HCT116 (cell line): ENCODE measurements at regions not wholly inside any gene's neighbourhood (a gene's known extent, or its start where the extent isn't known, plus 50 kb on each side); places are given as distances from the start of the nearest gene placed in this dataset.
A peak's percentile ranks its signal among the peaks of the same experiment; 100 is the strongest.
"Not testable (repeated sequence)": the region's sequence is repeated elsewhere in the genome, so short reads cannot be mapped to it uniquely, and the experiment has no call there.

Experiments
- ATAC-seq: fragments of 200-7000 bp; cut with Tn5 transposase; 2 replicates; pipeline ENCODE4 v1.9.1; 2020; ENCODE audit warnings: mild to moderate bottlenecking, moderate library complexity
- BruUV-seq: library from RNA; stranded (reverse); fragments of 400-500 nt; replicated peaks from 2 replicates; lab custom pipeline; 2021; lab: Mats Ljungman, UMichigan
- CTCF ChIA-PET: fragments of 300-600 bp; sonication (Branson Sonifier 250); formaldehyde crosslinking; loops from one replicate; lab custom pipeline; 2021; ENCODE audit warnings: antibody characterized with exemption; lab: Charles Lee
- POLR2A ChIA-PET: fragments of 300-600, 350-600 bp; sonication (Branson Sonifier 250); formaldehyde crosslinking; loops from one replicate; lab custom pipeline; 2021; ENCODE audit warnings: antibody characterized with exemption; lab: Charles Lee
- RAD21 ChIA-PET, 2 experiments: fragments of 300-600 bp; sonication (Branson Sonifier 250); formaldehyde crosslinking; loops; one replicate each; lab custom pipeline; 2023; ENCODE audit warnings: low total read pairs in 2 of 2; ENCODE audit not compliant: uncharacterized antibody in 2 of 2, unreplicated experiment in 2 of 2, low non-redundant PET in 1 of 2; lab: Charles Lee
- DNase-seq: peaks from one replicate; pipeline ENCODE4 v3.0.0-alpha.2; 2010; ENCODE audit warnings: low read depth, low spot score
- H2AFZ ChIP-seq: fragments of 200-600 bp; shearing (Covaris generic), sonication (generic); 2 replicates; pipeline ENCODE4 v1.6.1; 2017; ENCODE audit warnings: low read depth, mixed run types, mixed read lengths, antibody characterized with exemption, low read length; ENCODE audit not compliant: poor library complexity, severe bottlenecking
- H3K27ac ChIP-seq: 2 replicates; pipeline ENCODE4 v1.5.1; 2012; ENCODE audit warnings: low read depth, low read length
- H3K27me3 ChIP-seq: fragments of 200-600 bp; sonication (generic); 2 replicates; pipeline ENCODE4 v1.6.1; 2016; ENCODE audit warnings: mixed run types, low read length, mixed read lengths; ENCODE audit not compliant: insufficient read depth
- H3K36me3 ChIP-seq, 2 experiments: fragments of 200-500 bp in 1 of 2; fragments of 200-600 bp in 1 of 2; sonication (Bioruptor generic) in 1 of 2; sonication (generic) in 1 of 2; 2 replicates each; pipeline versions ENCODE4 v1.5.1 to v1.6.1; 2014 to 2016; ENCODE audit warnings: low read length in 2 of 2, inconsistent platforms in 1 of 2, mixed read lengths in 1 of 2, mixed run types in 1 of 2; ENCODE audit not compliant: insufficient read depth in 2 of 2, control insufficient read depth in 1 of 2
- H3K4me1 ChIP-seq, 2 experiments: fragments of 200-600 bp in 1 of 2; sonication (generic) in 1 of 2; 2 replicates each; pipeline versions ENCODE4 v1.5.1 to v1.6.1; 2012 to 2017; ENCODE audit warnings: low read length in 2 of 2, inconsistent platforms in 1 of 2, mild to moderate bottlenecking in 1 of 2, mixed read lengths in 1 of 2, mixed run types in 1 of 2, moderate library complexity in 1 of 2; ENCODE audit not compliant: insufficient read depth in 2 of 2, control insufficient read depth in 1 of 2
- H3K4me2 ChIP-seq: fragments of 200-600 bp; sonication (generic); 2 replicates; pipeline ENCODE4 v1.6.1; 2017; ENCODE audit warnings: mixed run types, low read length, mixed read lengths
- H3K4me3 ChIP-seq, 2 experiments: fragments of 200-600 bp in 1 of 2; sonication (generic) in 1 of 2; replicated peaks in 1 of 2; 2 replicates each; pipeline ENCODE4 v1.5.1; 2011 to 2016; ENCODE audit warnings: low read length in 2 of 2, control low read depth in 1 of 2, low read depth in 1 of 2, mild to moderate bottlenecking in 1 of 2, mixed read lengths in 1 of 2, mixed run types in 1 of 2
- H3K79me2 ChIP-seq: fragments of 200-600 bp; sonication (generic); 2 replicates; pipeline ENCODE4 v1.6.1; 2017; ENCODE audit warnings: mild to moderate bottlenecking, mixed run types, low read length, moderate library complexity, mixed read lengths; ENCODE audit not compliant: insufficient read depth
- H3K9ac ChIP-seq: fragments of 200-600 bp; sonication (generic); 2 replicates; pipeline ENCODE4 v1.6.1; 2016; ENCODE audit warnings: low read length, mixed read lengths
- H3K9me2 ChIP-seq: fragments of 200-600 bp; sonication (generic), shearing (Covaris generic); 2 replicates; pipeline ENCODE4 v1.6.1; 2017; ENCODE audit warnings: mixed run types, mild to moderate bottlenecking, moderate library complexity; ENCODE audit not compliant: insufficient read depth
- H3K9me3 ChIP-seq, 2 experiments: fragments of 200-500 bp in 1 of 2; fragments of 200-600 bp in 1 of 2; sonication (Bioruptor generic) in 1 of 2; sonication (generic) in 1 of 2; 2 replicates each; pipeline ENCODE4 v1.6.1; 2014 to 2017; ENCODE audit warnings: low read length in 2 of 2, mixed read lengths in 2 of 2, inconsistent platforms in 1 of 2, low read depth in 1 of 2, mild to moderate bottlenecking in 1 of 2, mixed run types in 1 of 2, moderate library complexity in 1 of 2; ENCODE audit not compliant: control insufficient read depth in 1 of 2, insufficient read depth in 1 of 2
- H4K20me1 ChIP-seq: fragments of 200-600 bp; sonication (generic), shearing (Covaris generic); 2 replicates; pipeline ENCODE4 v1.6.1; 2017; ENCODE audit warnings: mixed run types, mild to moderate bottlenecking, moderate library complexity; ENCODE audit not compliant: insufficient read depth
- ATF3 ChIP-seq: IDR thresholded peaks from 2 replicates; pipeline ENCODE4 v1.6.1; 2012
- CBX3 ChIP-seq: IDR thresholded peaks from 2 replicates; pipeline ENCODE4 v1.6.1; 2012; ENCODE audit warnings: low read depth
- EGR1 ChIP-seq: IDR thresholded peaks from 2 replicates; pipeline ENCODE4 v1.6.1; 2012; ENCODE audit warnings: low read depth
- ELF1 ChIP-seq: IDR thresholded peaks from 2 replicates; pipeline ENCODE4 v1.6.1; 2012; ENCODE audit warnings: low read depth, borderline replicate concordance
- EZH2 ChIP-seq: fragments of 200-600 bp; sonication (generic); IDR thresholded peaks from 2 replicates; pipeline ENCODE4 v1.6.1; 2017; ENCODE audit warnings: antibody characterized with exemption, mixed run types
- EZH2phosphoT487 ChIP-seq: fragments of 200-600 bp; IDR thresholded peaks from 2 replicates; pipeline ENCODE4 v1.6.1; 2018; ENCODE audit warnings: antibody characterized with exemption, borderline replicate concordance
- JUND ChIP-seq: IDR thresholded peaks from 2 replicates; pipeline ENCODE4 v1.6.1; 2012
- POLR2A ChIP-seq: IDR thresholded peaks from 2 replicates; pipeline ENCODE4 v1.7.0; 2011; ENCODE audit warnings: borderline replicate concordance; ENCODE audit not compliant: insufficient read depth, insufficient read length; ENCODE audit errors: extremely low read depth
- RAD21 ChIP-seq: IDR thresholded peaks from 2 replicates; pipeline ENCODE4 v1.6.1; 2012; ENCODE audit warnings: low read depth, mild to moderate bottlenecking
- SIN3A ChIP-seq: IDR thresholded peaks from 2 replicates; pipeline ENCODE4 v1.6.1; 2012; ENCODE audit warnings: low read depth
- SRF ChIP-seq: IDR thresholded peaks from 2 replicates; pipeline ENCODE4 v1.6.1; 2012; ENCODE audit warnings: low read depth
- YY1 ChIP-seq: IDR thresholded peaks from 2 replicates; pipeline ENCODE4 v1.6.1; 2011; ENCODE audit warnings: low read length, low read depth, moderate library complexity, mild to moderate bottlenecking; ENCODE audit not compliant: insufficient replicate concordance; ENCODE audit errors: extremely low read depth
- ZNF274 ChIP-seq: fragments of 200-500 bp; sonication (Bioruptor generic); IDR thresholded peaks from 2 replicates; pipeline ENCODE4 v1.6.1; 2014; ENCODE audit warnings: mild to moderate bottlenecking, low read depth, low read length, inconsistent platforms
- intact Hi-C: fragments of 100-400 bp; cut with micrococcal nuclease; formaldehyde crosslinking; loops from 2 replicates; pipeline ENCODE4 v1.10.0; 2022
- TF ChIP-seq, protein P1 (sequence below), 3 experiments: fragments of 200-600 bp in 1 of 3; sonication (generic) in 1 of 3; IDR thresholded peaks in 2 of 3; conservative IDR thresholded peaks in 1 of 3; 2 replicates each; pipeline ENCODE4 v1.5.1; 2012 to 2017; ENCODE audit warnings: low read depth in 2 of 3, low read length in 2 of 3, antibody characterized with exemption in 1 of 3, borderline replicate concordance in 1 of 3, control low read depth in 1 of 3, mild to moderate bottlenecking in 1 of 3, mixed read lengths in 1 of 3, mixed run types in 1 of 3, moderate library complexity in 1 of 3; ENCODE audit not compliant: insufficient read depth in 1 of 3

DNA sequence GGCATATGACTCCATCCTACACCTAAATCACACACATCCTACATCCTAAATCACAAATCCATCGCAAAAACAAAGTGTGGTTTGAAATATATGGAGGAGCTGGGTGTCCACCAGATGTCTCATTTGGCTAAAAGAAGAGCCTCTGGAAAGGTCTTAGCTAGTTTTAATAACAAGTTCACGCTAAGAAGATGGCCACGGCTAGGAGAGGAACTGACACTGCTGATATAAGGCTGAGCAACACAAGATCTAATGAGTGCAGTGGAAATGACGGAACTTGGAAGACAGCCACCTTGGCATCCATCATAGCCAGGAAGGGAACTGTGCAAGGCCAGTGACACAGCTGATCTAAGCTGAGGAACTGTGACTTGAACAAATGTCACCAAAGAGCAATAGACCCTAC, 60.0 kb upstream of the AGAP1 start:
- ChIA-PET RAD21 (no interaction called here), CTCF (interaction anchor here (0.8 to 1.3 kb wide), 3 partner anchors 118 to 161 kb away, joined by 3 to 6 read pairs (median 3); no protein-coding TSS in a partner anchor), POLR2A (no interaction called here)
- Histone ChIP-seq H3K4me3 (no peak overlapping the region), H3K9ac (no peak overlapping the region), H3K27ac (no peak overlapping the region), H3K36me3 (no peaks in the 10 kb centered on the region), H3K9me2 (no peaks in the 10 kb centered on the region), H3K9me3 (no peaks in the 10 kb centered on the region), H4K20me1 (no peaks in the 10 kb centered on the region), H3K27me3 (no peaks in the 10 kb centered on the region), H3K4me1 (no peaks in the 10 kb centered on the region), H3K79me2 (no peaks in the 10 kb centered on the region), H3K4me2 (no peak overlapping the region), H2AFZ (no peak overlapping the region)
- DNase-seq = no peak
- peak; percentile 35 for TF ChIP-seq RAD21
- TF ChIP-seq, protein P1, sequence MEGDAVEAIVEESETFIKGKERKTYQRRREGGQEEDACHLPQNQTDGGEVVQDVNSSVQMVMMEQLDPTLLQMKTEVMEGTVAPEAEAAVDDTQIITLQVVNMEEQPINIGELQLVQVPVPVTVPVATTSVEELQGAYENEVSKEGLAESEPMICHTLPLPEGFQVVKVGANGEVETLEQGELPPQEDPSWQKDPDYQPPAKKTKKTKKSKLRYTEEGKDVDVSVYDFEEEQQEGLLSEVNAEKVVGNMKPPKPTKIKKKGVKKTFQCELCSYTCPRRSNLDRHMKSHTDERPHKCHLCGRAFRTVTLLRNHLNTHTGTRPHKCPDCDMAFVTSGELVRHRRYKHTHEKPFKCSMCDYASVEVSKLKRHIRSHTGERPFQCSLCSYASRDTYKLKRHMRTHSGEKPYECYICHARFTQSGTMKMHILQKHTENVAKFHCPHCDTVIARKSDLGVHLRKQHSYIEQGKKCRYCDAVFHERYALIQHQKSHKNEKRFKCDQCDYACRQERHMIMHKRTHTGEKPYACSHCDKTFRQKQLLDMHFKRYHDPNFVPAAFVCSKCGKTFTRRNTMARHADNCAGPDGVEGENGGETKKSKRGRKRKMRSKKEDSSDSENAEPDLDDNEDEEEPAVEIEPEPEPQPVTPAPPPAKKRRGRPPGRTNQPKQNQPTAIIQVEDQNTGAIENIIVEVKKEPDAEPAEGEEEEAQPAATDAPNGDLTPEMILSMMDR (IDR thresholded peaks at IDR 0.05 in 2 of 3, conservative IDR thresholded peaks at IDR 0.05 in 1 of 3; ENCODE audit: borderline replicate concordance in 1 of 3, insufficient read depth in 1 of 3, low read depth in 2 of 3, low read length in 2 of 3) = peak in 1 of 3 experiments; percentile 21; a peak in 1 of 6 replicates
- TF ChIP-seq ELF1 = no peak
- no TSS peak for BruUV-seq
- ATAC-seq = no peak
- intact Hi-C loops = no loop called here

- Histone ChIP-seq H3K9me3 (peaks cover 0 to 6% of the 10 kb centered on the region in 2 experiments; a peak in 1 of 4 replicates), H3K36me3 (no peaks in the 10 kb centered on the region), H3K79me2 (no peaks in the 10 kb centered on the region), H3K4me3 (no peak overlapping the region), H3K4me1 (peaks cover 0 to 13% of the 10 kb centered on the region in 2 experiments; a peak in 2 of 4 replicates), H3K27me3 (no peaks in the 10 kb centered on the region), H3K4me2 (no peak overlapping the region), H2AFZ (no peak overlapping the region), H3K27ac (no peak overlapping the region), H3K9me2 (no peaks in the 10 kb centered on the region), H4K20me1 (no peaks in the 10 kb centered on the region), H3K9ac (no peak overlapping the region)
- CTCF ChIA-PET = no interaction called here
- RAD21 ChIA-PET = no interaction called here
- TF ChIP-seq ELF1 = no peak
- TF ChIP-seq RAD21 = no peak
- TF ChIP-seq POLR2A = no peak
- no peak for TF ChIP-seq EZH2phosphoT487
- TF ChIP-seq ZNF274 = no peak
- TF ChIP-seq YY1 = no peak
- no peak for TF ChIP-seq SRF
- no peak for TF ChIP-seq EZH2
- TF ChIP-seq SIN3A = no peak
- TF ChIP-seq CBX3 = no peak
- no peak for TF ChIP-seq ATF3
- TF ChIP-seq JUND = no peak
- TF ChIP-seq EGR1 = no peak
- no peak for DNase-seq
- intact Hi-C loops = no loop called here
- BruUV-seq = no TSS peak
- POLR2A ChIA-PET = no interaction called here
- ATAC-seq = no peak
Observed at GRCh38 chr2:235439959-235440662, 53.7 kb upstream of the AGAP1 start.

DNA sequence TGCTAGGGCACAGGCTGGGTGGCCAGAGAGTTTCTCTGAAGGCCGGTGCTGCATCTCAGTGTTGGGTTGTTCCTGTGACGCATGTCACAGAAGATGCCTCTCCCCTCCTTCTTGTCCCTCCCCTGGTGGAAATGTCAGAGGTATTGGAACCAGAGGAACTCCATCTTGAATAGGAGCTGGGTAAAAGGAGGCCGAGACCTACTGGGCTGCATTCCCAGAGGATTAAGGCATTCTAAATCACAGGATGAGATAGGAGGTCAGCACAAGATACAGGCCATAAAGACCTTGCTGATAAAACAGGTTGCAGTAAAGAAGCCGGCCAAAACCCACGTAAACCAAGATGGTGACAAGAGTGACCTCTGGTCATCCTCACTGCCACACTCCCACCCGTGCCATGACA, 50.3 kb upstream of the AGAP1 start:
- H3K9me2 ChIP-seq, H2AFZ ChIP-seq, BruUV-seq, intact Hi-C loops, H3K27ac ChIP-seq, POLR2A ChIA-PET, DNase-seq, H3K36me3 ChIP-seq, H3K4me2 ChIP-seq, H3K79me2 ChIP-seq, ATAC-seq, CTCF ChIA-PET, H3K9me3 ChIP-seq, H4K20me1 ChIP-seq, H3K27me3 ChIP-seq, H3K9ac ChIP-seq, H3K4me3 ChIP-seq, RAD21 ChIA-PET: not testable (repeated sequence)
- peaks cover 0 to 14% of the 10 kb centered on the region in 2 experiments; a peak in 2 of 4 replicates for H3K4me1 ChIP-seq
